T1000 (cell line): ENCODE measurements at regions not wholly inside any gene's neighbourhood (a gene's known extent, or its start where the extent isn't known, plus 50 kb on each side); places are given as distances from the start of the nearest gene placed in this dataset.

Experiments used
- DNase-seq: peaks from one replicate; lab custom pipeline; 2025; ENCODE audit warnings: mixed read lengths; lab: John Stamatoyannopoulos, UW

GRCh38 chr13:47119575-47120235 lies 222.9 kb upstream of the HTR2A start:
- no peak for DNase-seq

GRCh38 chr13:47117268-47117667 lies 220.4 kb upstream of the HTR2A start:
- DNase-seq, result no peak

- DNase-seq, result no peak
These were observed 217.2 kb upstream of the HTR2A start for GRCh38 chr13:47114030-47114429.

- DNase-seq, result no peak
These were observed 216.0 kb upstream of the HTR2A start for GRCh38 chr13:47112903-47113299.

- no peak for DNase-seq
These were observed 215.5 kb upstream of the HTR2A start for GRCh38 chr13:47112205-47112902.

- no peak for DNase-seq
These were observed 214.6 kb upstream of the HTR2A start for GRCh38 chr13:47111499-47111898.

GRCh38 chr13:47110833-47111240 lies 214.0 kb upstream of the HTR2A start:
- DNase-seq, result no peak

GRCh38 chr13:47110141-47110540 lies 213.3 kb upstream of the HTR2A start:
- no peak for DNase-seq

- no peak for DNase-seq
These were observed 212.2 kb upstream of the HTR2A start for GRCh38 chr13:47109028-47109427.

GRCh38 chr13:47100214-47100853 lies 203.5 kb upstream of the HTR2A start:
- no peak for DNase-seq

- no peak for DNase-seq
These were observed 198.0 kb upstream of the HTR2A start for GRCh38 chr13:47094734-47095434.

GRCh38 chr13:47092202-47092601 lies 195.3 kb upstream of the HTR2A start:
- DNase-seq, result no peak

GRCh38 chr13:47087841-47088240 lies 191.0 kb upstream of the HTR2A start:
- no peak for DNase-seq

- DNase-seq, result no peak
These were observed 190.4 kb upstream of the HTR2A start for GRCh38 chr13:47087241-47087640.

- no peak for DNase-seq
These were observed 188.5 kb upstream of the HTR2A start for GRCh38 chr13:47085346-47085745.

GRCh38 chr13:47081850-47082249 lies 185.0 kb upstream of the HTR2A start:
- no peak for DNase-seq

- DNase-seq, result no peak
These were observed 184.4 kb upstream of the HTR2A start for GRCh38 chr13:47081246-47081645.

GRCh38 chr13:47080621-47081020 lies 183.8 kb upstream of the HTR2A start:
- no peak for DNase-seq

GRCh38 chr13:47076500-47076899 lies 179.6 kb upstream of the HTR2A start:
- DNase-seq, result no peak

- no peak for DNase-seq
These were observed 172.3 kb upstream of the HTR2A start for GRCh38 chr13:47069133-47069532.

- no peak for DNase-seq
These were observed 170.5 kb upstream of the HTR2A start for GRCh38 chr13:47067306-47067705.

- DNase-seq, result no peak
These were observed 169.4 kb upstream of the HTR2A start for GRCh38 chr13:47066226-47066625.

- no peak for DNase-seq
These were observed 167.5 kb upstream of the HTR2A start for GRCh38 chr13:47064381-47064780.
